Panc1 (cell line): ENCODE measurements at regions not wholly inside any gene's neighbourhood (a gene's known extent, or its start where the extent isn't known, plus 50 kb on each side); places are given as distances from the start of the nearest gene placed in this dataset.

Source experiments
- ATAC-seq: fragments of 200-7000 bp; cut with Tn5 transposase; 2 replicates; pipeline ENCODE4 v1.9.1; 2020; ENCODE audit warnings: mild to moderate bottlenecking, moderate library complexity
- BruUV-seq: library from RNA; stranded (reverse); fragments of 400-500 nt; replicated peaks from 2 replicates; lab custom pipeline; 2021; lab: Mats Ljungman, UMichigan
- CTCF ChIA-PET: fragments of 300-600 bp; sonication (Branson Sonifier 250); formaldehyde crosslinking; loops from one replicate; lab custom pipeline; 2022; ENCODE audit warnings: antibody characterized with exemption; lab: Charles Lee
- POLR2A ChIA-PET: fragments of 300-600 bp; sonication (Branson Sonifier 250); formaldehyde crosslinking; loops from one replicate; lab custom pipeline; 2022; ENCODE audit warnings: antibody characterized with exemption; lab: Charles Lee
- DNase-seq: peaks from one replicate; pipeline ENCODE4 v3.0.0-alpha.2; 2010; ENCODE audit warnings: low read depth, low spot score
- H3K27ac ChIP-seq: 2 replicates; pipeline ENCODE4 v1.5.1; 2011; ENCODE audit warnings: mild to moderate bottlenecking, low read length, inconsistent platforms
- H3K27me3 ChIP-seq: fragments of 200-500 bp; sonication (Bioruptor generic); 2 replicates; pipeline ENCODE4 v1.6.0; 2014; ENCODE audit warnings: low read length, inconsistent platforms; ENCODE audit not compliant: control insufficient read depth, insufficient read depth
- H3K36me3 ChIP-seq: fragments of 200-500 bp; sonication (Bioruptor generic); 2 replicates; pipeline ENCODE4 v1.5.1; 2014; ENCODE audit warnings: inconsistent platforms, mild to moderate bottlenecking, low read length, moderate library complexity; ENCODE audit not compliant: control insufficient read depth, insufficient read depth
- H3K4me1 ChIP-seq: 2 replicates; pipeline ENCODE4 v1.5.1; 2011; ENCODE audit warnings: inconsistent platforms, mild to moderate bottlenecking, low read length, moderate library complexity; ENCODE audit not compliant: control insufficient read depth, insufficient read depth
- H3K4me3 ChIP-seq, 2 experiments: 2 replicates each; pipeline ENCODE4 v1.5.1; 2011 to 2012; ENCODE audit warnings: low read depth in 2 of 2, low read length in 2 of 2, mild to moderate bottlenecking in 2 of 2, inconsistent platforms in 1 of 2, moderate library complexity in 1 of 2
- H3K9me3 ChIP-seq: fragments of 200-500 bp; sonication (Bioruptor generic); 2 replicates; pipeline ENCODE4 v1.5.1; 2014; ENCODE audit warnings: low read depth, mild to moderate bottlenecking, inconsistent platforms, low read length, moderate library complexity; ENCODE audit not compliant: control insufficient read depth, insufficient read depth
- CTCF ChIP-seq: fragments of 450-650 bp; IDR thresholded peaks from 2 replicates; pipeline ENCODE4 v1.5.1; 2017; ENCODE audit warnings: mild to moderate bottlenecking
- POLR2AphosphoS5 ChIP-seq: IDR thresholded peaks from 2 replicates; pipeline ENCODE4 v1.6.1; 2012; ENCODE audit warnings: mild to moderate bottlenecking, low read depth, low read length, moderate library complexity
- SIN3A ChIP-seq: IDR thresholded peaks from 2 replicates; pipeline ENCODE4 v1.6.1; 2012; ENCODE audit warnings: low read depth, mild to moderate bottlenecking, low read length, moderate library complexity, borderline replicate concordance; ENCODE audit not compliant: insufficient read depth
- TCF7L2 ChIP-seq: IDR thresholded peaks from 2 replicates; pipeline ENCODE4 v1.6.1; 2011; ENCODE audit warnings: mild to moderate bottlenecking, low read depth, low read length, inconsistent platforms
- in situ Hi-C: cut with HindIII; loops from 2 replicates; pipeline ENCODE4 v1.10.0; 2016; ENCODE audit warnings: low sequenced_read_pairs, low pct_unique_long_range_greater_than_20kb
- intact Hi-C: fragments of 100-400 bp; cut with micrococcal nuclease; formaldehyde crosslinking; loops from one replicate; pipeline ENCODE4 v1.10.0; 2022; ENCODE audit not compliant: unreplicated experiment
- TF ChIP-seq, protein P1 (sequence below), 2 experiments: IDR thresholded peaks; 2 replicates each; pipeline ENCODE4 v1.6.1; 2011 to 2012; ENCODE audit warnings: low read depth in 2 of 2, control low read depth in 1 of 2, low read length in 1 of 2, mild to moderate bottlenecking in 1 of 2, moderate library complexity in 1 of 2; ENCODE audit not compliant: insufficient read depth in 1 of 2

- in situ Hi-C loops (no loop called here), intact Hi-C loops (no loop called here)
- TF ChIP-seq CTCF = no peak
- TF ChIP-seq, protein P1, sequence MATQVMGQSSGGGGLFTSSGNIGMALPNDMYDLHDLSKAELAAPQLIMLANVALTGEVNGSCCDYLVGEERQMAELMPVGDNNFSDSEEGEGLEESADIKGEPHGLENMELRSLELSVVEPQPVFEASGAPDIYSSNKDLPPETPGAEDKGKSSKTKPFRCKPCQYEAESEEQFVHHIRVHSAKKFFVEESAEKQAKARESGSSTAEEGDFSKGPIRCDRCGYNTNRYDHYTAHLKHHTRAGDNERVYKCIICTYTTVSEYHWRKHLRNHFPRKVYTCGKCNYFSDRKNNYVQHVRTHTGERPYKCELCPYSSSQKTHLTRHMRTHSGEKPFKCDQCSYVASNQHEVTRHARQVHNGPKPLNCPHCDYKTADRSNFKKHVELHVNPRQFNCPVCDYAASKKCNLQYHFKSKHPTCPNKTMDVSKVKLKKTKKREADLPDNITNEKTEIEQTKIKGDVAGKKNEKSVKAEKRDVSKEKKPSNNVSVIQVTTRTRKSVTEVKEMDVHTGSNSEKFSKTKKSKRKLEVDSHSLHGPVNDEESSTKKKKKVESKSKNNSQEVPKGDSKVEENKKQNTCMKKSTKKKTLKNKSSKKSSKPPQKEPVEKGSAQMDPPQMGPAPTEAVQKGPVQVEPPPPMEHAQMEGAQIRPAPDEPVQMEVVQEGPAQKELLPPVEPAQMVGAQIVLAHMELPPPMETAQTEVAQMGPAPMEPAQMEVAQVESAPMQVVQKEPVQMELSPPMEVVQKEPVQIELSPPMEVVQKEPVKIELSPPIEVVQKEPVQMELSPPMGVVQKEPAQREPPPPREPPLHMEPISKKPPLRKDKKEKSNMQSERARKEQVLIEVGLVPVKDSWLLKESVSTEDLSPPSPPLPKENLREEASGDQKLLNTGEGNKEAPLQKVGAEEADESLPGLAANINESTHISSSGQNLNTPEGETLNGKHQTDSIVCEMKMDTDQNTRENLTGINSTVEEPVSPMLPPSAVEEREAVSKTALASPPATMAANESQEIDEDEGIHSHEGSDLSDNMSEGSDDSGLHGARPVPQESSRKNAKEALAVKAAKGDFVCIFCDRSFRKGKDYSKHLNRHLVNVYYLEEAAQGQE (IDR thresholded peaks at IDR 0.05; ENCODE audit: insufficient read depth in 1 of 2, low read depth in 2 of 2, low read length in 1 of 2) = no peak
- no peak for TF ChIP-seq POLR2AphosphoS5
- H3K9me3 ChIP-seq = no peaks in the 10 kb centered on the region
- BruUV-seq = no TSS peak
- no peak overlapping the region for H3K4me3 ChIP-seq
- no peaks in the 10 kb centered on the region for H3K4me1 ChIP-seq
- POLR2A ChIA-PET = no interaction called here
- H3K27ac ChIP-seq = no peak overlapping the region
- no peak for DNase-seq
- H3K36me3 ChIP-seq = no peaks in the 10 kb centered on the region
- no peak for ATAC-seq
- H3K27me3 ChIP-seq = no peaks in the 10 kb centered on the region
- CTCF ChIA-PET = no interaction called here
Observed at GRCh38 chr10:36271627-36272340, 629.7 kb upstream of the FZD8 start.

DNA sequence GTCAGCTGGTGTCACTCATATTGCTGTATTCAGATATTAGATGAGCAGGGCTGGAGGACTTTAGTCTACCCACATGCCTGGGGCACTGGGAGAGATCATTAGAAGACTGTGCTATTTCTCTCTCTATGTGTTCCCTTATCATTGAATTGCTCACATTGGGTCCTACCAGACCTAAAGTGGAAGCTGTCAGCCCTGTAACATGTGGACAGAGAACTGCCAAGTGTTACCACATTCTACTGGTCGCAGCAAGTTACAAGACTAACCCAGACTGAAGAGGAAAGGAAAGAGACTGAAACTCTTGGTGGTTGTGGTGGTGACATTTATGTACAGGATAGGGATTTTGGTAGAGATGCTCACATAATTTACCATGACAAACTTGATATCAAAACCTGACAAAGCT is 627.1 kb upstream of the FZD8 start:
- no peaks in the 10 kb centered on the region for H3K9me3 ChIP-seq
- CTCF ChIA-PET = no interaction called here
- DNase-seq (no peak), ATAC-seq (no peak)
- TF ChIP-seq, protein P1 (IDR thresholded peaks at IDR 0.05; ENCODE audit: insufficient read depth in 1 of 2, low read depth in 2 of 2, low read length in 1 of 2) = no peak
- TF ChIP-seq CTCF (no peak), TCF7L2 (no peak), POLR2AphosphoS5 (no peak), SIN3A (no peak)
- in situ Hi-C loops (no loop called here), intact Hi-C loops (no loop called here)
- H3K36me3 ChIP-seq = no peaks in the 10 kb centered on the region
- H3K4me3 ChIP-seq = no peak overlapping the region
- H3K27me3 ChIP-seq = no peaks in the 10 kb centered on the region
- no TSS peak for BruUV-seq
- H3K27ac ChIP-seq = no peak overlapping the region
- no peaks in the 10 kb centered on the region for H3K4me1 ChIP-seq
- POLR2A ChIA-PET = no interaction called here
